ENCODE measurements at regions not wholly inside any gene's neighbourhood (a gene's known extent, or its start where the extent isn't known, plus 50 kb on each side); places are given as distances from the start of the nearest gene placed in this dataset.

GRCh38 chr2:128817171-128817570, 498.5 kb upstream of the HS6ST1 start:
- TF ChIP-seq CTCF (IDR thresholded peaks at IDR 0.05; ENCODE audit: low read depth, low read length) (no peak), EZH2phosphoT487 (IDR thresholded peaks at IDR 0.05; ENCODE audit: low read depth) (no peak)
